ENCODE measurements at regions not wholly inside any gene's neighbourhood (a gene's known extent, or its start where the extent isn't known, plus 50 kb on each side); places are given as distances from the start of the nearest gene placed in this dataset.
A peak's percentile ranks its signal among the peaks of the same experiment; 100 is the strongest.

GRCh38 chr10:3873728-3874461 lies 88.9 kb upstream of the KLF6 start:
- Histone ChIP-seq H4K20me1 (replicated peaks; ENCODE audit: control insufficient read depth, extremely low read depth, insufficient read depth, low read length) (no peaks in the 10 kb centered on the region), H3K9me1 (replicated peaks; ENCODE audit: control insufficient read depth, extremely low read depth, insufficient read depth, low read length) (no peaks in the 10 kb centered on the region), H3K9me3 (replicated peaks; ENCODE audit: control insufficient read depth, insufficient read depth, low read length) (no peaks in the 10 kb centered on the region), H3K27ac (ENCODE audit: insufficient read depth, low read depth, low read length) (no peak overlapping the region), H2AFZ (ENCODE audit: low read depth, low read length) (no peak overlapping the region), H3K4me2 (ENCODE audit: insufficient read depth, low read length) (no peak overlapping the region), H3K9ac (replicated peaks; ENCODE audit: extremely low read depth, insufficient read depth, low read length) (no peak overlapping the region), H3K4me3 (replicated peaks in 1 of 3; ENCODE audit: insufficient read depth in 1 of 3, low read depth in 1 of 3, low read length in 3 of 3) (no peak overlapping the region), H3K79me2 (ENCODE audit: control insufficient read depth, insufficient read depth, low read length) (no peaks in the 10 kb centered on the region), H3K36me3 (ENCODE audit: control insufficient read depth in 2 of 2, extremely low read depth in 1 of 2, insufficient read depth in 2 of 2, low read length in 2 of 2) (no peaks in the 10 kb centered on the region), H3K4me1 (ENCODE audit: control insufficient read depth, extremely low read depth, insufficient read depth, low read length) (peaks cover 13% of the 10 kb centered on the region), H3K27me3 (ENCODE audit: control insufficient read depth in 2 of 2, insufficient read depth in 2 of 2, low read length in 2 of 2) (no peaks in the 10 kb centered on the region)
- POLR2A ChIA-PET: interaction anchor here (1.0 kb wide), 1 partner anchor 89 kb away, joined by 3 read pairs; the partner anchor contains the start of gene KLF6
- intact Hi-C loops (cut with micrococcal nuclease): no loop called here
- BruUV-seq (replicated peaks): no TSS peak
- dilution Hi-C loops (cut with MboI; ENCODE audit: extremely low pct_ligation_motif_present, low sequenced_read_pairs): no loop called here
- no peak for TF ChIP-seq MYC (IDR thresholded peaks at IDR 0.05; ENCODE audit: low read depth, low read length)
- no peak for TF ChIP-seq POLR2A (IDR thresholded peaks at IDR 0.05; ENCODE audit: low read depth, low read length)
- TF ChIP-seq POLR2AphosphoS5 (IDR thresholded peaks at IDR 0.05; ENCODE audit: insufficient read depth, low read depth, low read length): no peak
- no peak for TF ChIP-seq FOS (IDR thresholded peaks at IDR 0.05; ENCODE audit: borderline replicate concordance, insufficient read depth, low read length)
- no peak for TF ChIP-seq JUN (IDR thresholded peaks at IDR 0.05; ENCODE audit: borderline replicate concordance, insufficient read depth, insufficient read length, low read depth)
- no peak for TF ChIP-seq CTCF (IDR thresholded peaks at IDR 0.05; ENCODE audit: extremely low read depth in 1 of 2, insufficient read depth in 1 of 2, low read depth in 1 of 2, low read length in 2 of 2)
- TF ChIP-seq GATA2 (IDR thresholded peaks at IDR 0.05; ENCODE audit: insufficient read depth, insufficient read length, low read depth, low read length): no peak
- TF ChIP-seq EZH2 (IDR thresholded peaks at IDR 0.05; ENCODE audit: borderline replicate concordance, low read depth, low read length, severe bottlenecking): no peak
- FAIRE-seq (no peak), DNase-seq (ENCODE audit: low read depth, low spot score) (peak; percentile 64)
- CTCF ChIA-PET: interaction anchor here (0.6 to 1.6 kb wide), 4 partner anchors 9 to 329 kb away, joined by 3 to 7 read pairs (median 4); no protein-coding TSS in a partner anchor
